GM21529 (cell line): ENCODE measurements at regions not wholly inside any gene's neighbourhood (a gene's known extent, or its start where the extent isn't known, plus 50 kb on each side); places are given as distances from the start of the nearest gene placed in this dataset.
"Not testable (repeated sequence)": the region's sequence is repeated elsewhere in the genome, so short reads cannot be mapped to it uniquely, and the experiment has no call there.

Experiments used
- ATAC-seq: cut with Tn5 transposase; IDR thresholded peaks from one replicate; pipeline ENCODE4 v1.9.1; 2021; ENCODE audit not compliant: unreplicated experiment

GRCh38 chr6:106728296-106728870 lies 99.0 kb downstream of the QRSL1 start:
- ATAC-seq: no peak

GRCh38 chr6:106727480-106728149 lies 98.2 kb downstream of the QRSL1 start:
- ATAC-seq: no peak

- no peak for ATAC-seq
Observed at GRCh38 chr6:106724848-106725247, 95.5 kb downstream of the QRSL1 start.

- no peak for ATAC-seq
Observed at GRCh38 chr6:106724337-106724736, 95.0 kb downstream of the QRSL1 start.

- ATAC-seq: not testable (repeated sequence)
Observed at GRCh38 chr6:106723419-106723818, 94.0 kb downstream of the QRSL1 start.

- ATAC-seq: not testable (repeated sequence)
Observed at GRCh38 chr6:106721189-106721588, 91.8 kb downstream of the QRSL1 start.
